Activated naive CD8-positive, alpha-beta T cell treated with anti-CD3 and anti-CD28 coated beads, Interleukin-2, amount 50 U/mL, for 16 hours (primary cell): ENCODE measurements at regions not wholly inside any gene's neighbourhood (a gene's known extent, or its start where the extent isn't known, plus 50 kb on each side); places are given as distances from the start of the nearest gene placed in this dataset.
"Not testable (repeated sequence)": the region's sequence is repeated elsewhere in the genome, so short reads cannot be mapped to it uniquely, and the experiment has no call there.

ENCODE experiments used
- DNase-seq: peaks from one replicate; pipeline ENCODE4 v3.0.0-alpha.2; 2020; ENCODE audit warnings: low read depth, low spot score

- DNase-seq, result no peak
These were observed 435.3 kb downstream of the CD83 start for GRCh38 chr6:14552891-14553290.

GRCh38 chr6:14553515-14553914 lies 435.9 kb downstream of the CD83 start:
- no peak for DNase-seq

- no peak for DNase-seq
These were observed 438.2 kb downstream of the CD83 start for GRCh38 chr6:14555804-14556203.

GRCh38 chr6:14559746-14560536 lies 442.4 kb downstream of the CD83 start:
- DNase-seq, result no peak

- not testable (repeated sequence) for DNase-seq
These were observed 444.0 kb downstream of the CD83 start for GRCh38 chr6:14561563-14561962.

GRCh38 chr6:14567842-14568241 lies 450.3 kb downstream of the CD83 start:
- no peak for DNase-seq

GRCh38 chr6:14569394-14569793 lies 451.8 kb downstream of the CD83 start:
- no peak for DNase-seq

GRCh38 chr6:14569874-14570273 lies 452.3 kb downstream of the CD83 start:
- not testable (repeated sequence) for DNase-seq

GRCh38 chr6:14571001-14571400 lies 453.4 kb downstream of the CD83 start:
- no peak for DNase-seq

GRCh38 chr6:14571746-14572145 lies 454.2 kb downstream of the CD83 start:
- DNase-seq, result no peak

GRCh38 chr6:14573267-14573666 lies 455.7 kb downstream of the CD83 start:
- DNase-seq, result no peak

- no peak for DNase-seq
These were observed 456.2 kb downstream of the CD83 start for GRCh38 chr6:14573703-14574290.

- no peak for DNase-seq
These were observed 458.4 kb downstream of the CD83 start for GRCh38 chr6:14575961-14576360.

GRCh38 chr6:14578994-14579393 lies 461.4 kb downstream of the CD83 start:
- DNase-seq, result no peak

GRCh38 chr6:14582749-14583148 lies 465.2 kb downstream of the CD83 start:
- no peak for DNase-seq

- DNase-seq, result no peak
These were observed 466.3 kb downstream of the CD83 start for GRCh38 chr6:14583826-14584225.

- no peak for DNase-seq
These were observed 466.9 kb downstream of the CD83 start for GRCh38 chr6:14584450-14584849.

GRCh38 chr6:14585689-14586088 lies 468.1 kb downstream of the CD83 start:
- DNase-seq, result no peak

GRCh38 chr6:14589175-14589574 lies 471.6 kb downstream of the CD83 start:
- DNase-seq, result no peak

GRCh38 chr6:14590586-14590985 lies 473.0 kb downstream of the CD83 start:
- DNase-seq, result no peak

- no peak for DNase-seq
These were observed 474.4 kb downstream of the CD83 start for GRCh38 chr6:14591998-14592397.

- DNase-seq, result no peak
These were observed 475.7 kb downstream of the CD83 start for GRCh38 chr6:14593286-14593685.

- no peak for DNase-seq
These were observed 478.2 kb downstream of the CD83 start for GRCh38 chr6:14595751-14596150.
